ENCODE measurements at regions not wholly inside any gene's neighbourhood (a gene's known extent, or its start where the extent isn't known, plus 50 kb on each side); places are given as distances from the start of the nearest gene placed in this dataset.

DNA sequence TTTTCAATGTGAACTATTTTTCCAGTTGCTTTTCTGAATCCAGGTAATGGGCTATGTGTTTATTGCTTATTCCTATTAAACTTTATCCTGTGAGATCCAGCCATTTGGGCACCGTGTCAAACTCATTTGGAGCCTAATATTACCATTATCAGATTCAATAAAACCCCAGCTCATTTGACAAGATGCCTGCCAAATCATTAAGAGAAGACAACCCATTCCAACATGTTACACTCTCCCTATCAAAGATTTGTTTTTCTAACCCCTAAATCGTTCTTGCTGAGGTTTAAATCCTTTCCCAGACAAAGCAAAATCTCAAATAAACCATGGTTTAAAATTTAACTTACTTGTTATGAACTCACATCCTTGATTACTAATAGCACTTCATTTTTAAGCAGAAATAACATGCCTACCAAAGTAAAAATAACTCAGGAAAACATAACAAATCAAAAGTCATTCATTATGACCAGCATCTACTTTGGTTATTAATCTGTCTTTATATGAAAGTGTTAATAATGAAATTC is 130.0 kb upstream of the TCF21 start:
- no peak for TF ChIP-seq POLR2AphosphoS5 (IDR thresholded peaks at IDR 0.05; ENCODE audit: low read depth)
- no peak for TF ChIP-seq GABPA (IDR thresholded peaks at IDR 0.05; ENCODE audit: low read depth)
- no peak for TF ChIP-seq SPI1 (IDR thresholded peaks at IDR 0.05; ENCODE audit: borderline replicate concordance, low read depth)
- TF ChIP-seq, protein P1, sequence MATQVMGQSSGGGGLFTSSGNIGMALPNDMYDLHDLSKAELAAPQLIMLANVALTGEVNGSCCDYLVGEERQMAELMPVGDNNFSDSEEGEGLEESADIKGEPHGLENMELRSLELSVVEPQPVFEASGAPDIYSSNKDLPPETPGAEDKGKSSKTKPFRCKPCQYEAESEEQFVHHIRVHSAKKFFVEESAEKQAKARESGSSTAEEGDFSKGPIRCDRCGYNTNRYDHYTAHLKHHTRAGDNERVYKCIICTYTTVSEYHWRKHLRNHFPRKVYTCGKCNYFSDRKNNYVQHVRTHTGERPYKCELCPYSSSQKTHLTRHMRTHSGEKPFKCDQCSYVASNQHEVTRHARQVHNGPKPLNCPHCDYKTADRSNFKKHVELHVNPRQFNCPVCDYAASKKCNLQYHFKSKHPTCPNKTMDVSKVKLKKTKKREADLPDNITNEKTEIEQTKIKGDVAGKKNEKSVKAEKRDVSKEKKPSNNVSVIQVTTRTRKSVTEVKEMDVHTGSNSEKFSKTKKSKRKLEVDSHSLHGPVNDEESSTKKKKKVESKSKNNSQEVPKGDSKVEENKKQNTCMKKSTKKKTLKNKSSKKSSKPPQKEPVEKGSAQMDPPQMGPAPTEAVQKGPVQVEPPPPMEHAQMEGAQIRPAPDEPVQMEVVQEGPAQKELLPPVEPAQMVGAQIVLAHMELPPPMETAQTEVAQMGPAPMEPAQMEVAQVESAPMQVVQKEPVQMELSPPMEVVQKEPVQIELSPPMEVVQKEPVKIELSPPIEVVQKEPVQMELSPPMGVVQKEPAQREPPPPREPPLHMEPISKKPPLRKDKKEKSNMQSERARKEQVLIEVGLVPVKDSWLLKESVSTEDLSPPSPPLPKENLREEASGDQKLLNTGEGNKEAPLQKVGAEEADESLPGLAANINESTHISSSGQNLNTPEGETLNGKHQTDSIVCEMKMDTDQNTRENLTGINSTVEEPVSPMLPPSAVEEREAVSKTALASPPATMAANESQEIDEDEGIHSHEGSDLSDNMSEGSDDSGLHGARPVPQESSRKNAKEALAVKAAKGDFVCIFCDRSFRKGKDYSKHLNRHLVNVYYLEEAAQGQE (IDR thresholded peaks at IDR 0.05; ENCODE audit: insufficient replicate concordance, low read depth): no peak
- TF ChIP-seq, protein P2, sequence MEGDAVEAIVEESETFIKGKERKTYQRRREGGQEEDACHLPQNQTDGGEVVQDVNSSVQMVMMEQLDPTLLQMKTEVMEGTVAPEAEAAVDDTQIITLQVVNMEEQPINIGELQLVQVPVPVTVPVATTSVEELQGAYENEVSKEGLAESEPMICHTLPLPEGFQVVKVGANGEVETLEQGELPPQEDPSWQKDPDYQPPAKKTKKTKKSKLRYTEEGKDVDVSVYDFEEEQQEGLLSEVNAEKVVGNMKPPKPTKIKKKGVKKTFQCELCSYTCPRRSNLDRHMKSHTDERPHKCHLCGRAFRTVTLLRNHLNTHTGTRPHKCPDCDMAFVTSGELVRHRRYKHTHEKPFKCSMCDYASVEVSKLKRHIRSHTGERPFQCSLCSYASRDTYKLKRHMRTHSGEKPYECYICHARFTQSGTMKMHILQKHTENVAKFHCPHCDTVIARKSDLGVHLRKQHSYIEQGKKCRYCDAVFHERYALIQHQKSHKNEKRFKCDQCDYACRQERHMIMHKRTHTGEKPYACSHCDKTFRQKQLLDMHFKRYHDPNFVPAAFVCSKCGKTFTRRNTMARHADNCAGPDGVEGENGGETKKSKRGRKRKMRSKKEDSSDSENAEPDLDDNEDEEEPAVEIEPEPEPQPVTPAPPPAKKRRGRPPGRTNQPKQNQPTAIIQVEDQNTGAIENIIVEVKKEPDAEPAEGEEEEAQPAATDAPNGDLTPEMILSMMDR (IDR thresholded peaks at IDR 0.05; ENCODE audit: insufficient read depth, low read length): no peak
- H3K4me3 ChIP-seq (replicated peaks; ENCODE audit: insufficient read depth, low read length): no peak overlapping the region
- H3K27ac ChIP-seq (replicated peaks): no peak overlapping the region
- DNase-seq (ENCODE audit: low read depth in 1 of 2, low spot score in 1 of 2): no peak
- H3K27me3 ChIP-seq (ENCODE audit: insufficient read depth, poor library complexity, severe bottlenecking): no peaks in the 10 kb centered on the region

DNA sequence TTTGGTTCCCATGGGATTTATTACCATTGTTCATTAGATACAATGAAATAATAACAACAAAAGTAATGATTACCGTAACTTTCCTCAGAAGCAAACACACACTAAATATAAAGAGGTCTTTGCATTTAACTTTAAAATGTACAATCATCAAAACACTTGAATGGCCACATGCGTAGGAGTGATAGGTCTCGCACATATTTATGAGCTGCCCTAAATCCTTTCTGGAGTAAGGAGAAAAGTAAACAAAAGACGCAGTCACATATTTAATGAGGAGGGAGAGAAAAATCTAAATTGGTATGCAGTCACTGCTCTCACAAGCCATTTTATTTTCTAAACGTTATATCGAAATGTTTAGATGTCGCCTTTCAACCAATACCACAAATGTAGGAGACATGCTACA is 129.4 kb upstream of the TCF21 start:
- H3K27me3 ChIP-seq (ENCODE audit: insufficient read depth, poor library complexity, severe bottlenecking): no peaks in the 10 kb centered on the region
- DNase-seq (ENCODE audit: low read depth in 1 of 2, low spot score in 1 of 2): no peak
- no peak overlapping the region for H3K4me3 ChIP-seq (replicated peaks; ENCODE audit: insufficient read depth, low read length)
- no peak overlapping the region for H3K27ac ChIP-seq (replicated peaks)
- TF ChIP-seq GABPA (IDR thresholded peaks at IDR 0.05; ENCODE audit: low read depth) (no peak), SPI1 (IDR thresholded peaks at IDR 0.05; ENCODE audit: borderline replicate concordance, low read depth) (no peak), POLR2AphosphoS5 (IDR thresholded peaks at IDR 0.05; ENCODE audit: low read depth) (no peak)
- TF ChIP-seq, protein P2 (IDR thresholded peaks at IDR 0.05; ENCODE audit: insufficient read depth, low read length): no peak
- TF ChIP-seq, protein P1 (IDR thresholded peaks at IDR 0.05; ENCODE audit: insufficient replicate concordance, low read depth): no peak

DNA sequence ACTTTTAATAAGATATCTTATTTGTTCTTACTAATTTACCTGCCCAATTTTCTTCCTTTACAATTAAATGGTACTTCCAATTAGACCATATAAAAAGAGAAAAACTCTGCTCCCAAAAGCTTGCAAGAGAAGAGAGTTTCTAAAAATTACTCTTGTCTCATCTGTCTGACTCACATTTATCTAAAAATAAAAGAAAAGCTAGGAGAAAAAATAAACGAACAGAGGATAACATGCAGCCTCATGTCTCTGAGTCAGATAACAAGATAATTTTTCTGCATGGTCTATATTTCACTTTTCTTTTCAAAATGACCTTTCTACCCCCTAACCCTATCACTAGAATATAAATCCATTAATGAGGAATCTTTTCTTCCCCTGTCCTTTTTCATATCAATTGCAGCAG is 127.2 kb upstream of the TCF21 start:
- no peak overlapping the region for H3K4me3 ChIP-seq (replicated peaks; ENCODE audit: insufficient read depth, low read length)
- no peak overlapping the region for H3K27ac ChIP-seq (replicated peaks)
- peaks cover 2% of the 10 kb centered on the region for H3K27me3 ChIP-seq (ENCODE audit: insufficient read depth, poor library complexity, severe bottlenecking)
- no peak for DNase-seq (ENCODE audit: low read depth in 1 of 2, low spot score in 1 of 2)
- TF ChIP-seq, protein P2 (IDR thresholded peaks at IDR 0.05; ENCODE audit: insufficient read depth, low read length): no peak
- TF ChIP-seq GABPA (IDR thresholded peaks at IDR 0.05; ENCODE audit: low read depth): no peak
- TF ChIP-seq POLR2AphosphoS5 (IDR thresholded peaks at IDR 0.05; ENCODE audit: low read depth): no peak
- TF ChIP-seq, protein P1 (IDR thresholded peaks at IDR 0.05; ENCODE audit: insufficient replicate concordance, low read depth): no peak
- no peak for TF ChIP-seq SPI1 (IDR thresholded peaks at IDR 0.05; ENCODE audit: borderline replicate concordance, low read depth)

Measured in HL-60 (cell line).